WTC11 (cell line): ENCODE measurements at regions not wholly inside any gene's neighbourhood (a gene's known extent, or its start where the extent isn't known, plus 50 kb on each side); places are given as distances from the start of the nearest gene placed in this dataset.

Experiments
- ATAC-seq: fragments of 200-7000 bp; cut with Tn5 transposase; 2 replicates; pipeline ENCODE4 v1.10.0; 2021; ENCODE audit warnings: mild to moderate bottlenecking, moderate library complexity
- CTCF ChIA-PET: fragments of 300-600 bp; sonication (Branson Sonifier 250); formaldehyde crosslinking; loops from one replicate; lab custom pipeline; 2021; ENCODE audit warnings: antibody characterized with exemption; lab: Charles Lee
- POLR2A ChIA-PET: fragments of 350-600 bp; sonication (Branson Sonifier 250); formaldehyde crosslinking; loops from one replicate; lab custom pipeline; 2021; ENCODE audit warnings: antibody characterized with exemption; lab: Charles Lee
- DNase-seq: peaks from one replicate; pipeline ENCODE4 v3.0.0; 2021; ENCODE audit warnings: low spot score
- H3K27ac Mint-ChIP-seq: 2 replicates; pipeline ENCODE4 v1.8.0; 2021; ENCODE audit warnings: mixed read lengths
- H3K27me3 Mint-ChIP-seq: 2 replicates; pipeline ENCODE4 v1.8.0; 2021; ENCODE audit warnings: low read depth, mild to moderate bottlenecking, moderate library complexity, mixed read lengths
- H3K36me3 Mint-ChIP-seq: 2 replicates; pipeline ENCODE4 v1.8.0; 2021; ENCODE audit warnings: mixed read lengths
- H3K4me1 Mint-ChIP-seq: 2 replicates; pipeline ENCODE4 v1.8.0; 2022; ENCODE audit warnings: mixed read lengths
- H3K4me3 Mint-ChIP-seq: 2 replicates; pipeline ENCODE4 v1.8.0; 2021; ENCODE audit warnings: mild to moderate bottlenecking, moderate library complexity, mixed read lengths
- H3K9me3 Mint-ChIP-seq: 2 replicates; pipeline ENCODE4 v1.8.0; 2021; ENCODE audit warnings: mixed read lengths
- AR ChIP-seq: fragments of 250-450 bp; sonication (Bioruptor Pico); IDR thresholded peaks from 2 replicates; pipeline ENCODE4 v1.9.0; 2021; ENCODE audit warnings: mild to moderate bottlenecking
- E2F5 ChIP-seq: sonication (generic); formaldehyde crosslinking; IDR thresholded peaks from 2 replicates; pipeline ENCODE4 v1.8.1; 2022; ENCODE audit warnings: mild to moderate bottlenecking, moderate library complexity, missing genetic modification reagents
- ETV6 ChIP-seq: sonication (generic); formaldehyde crosslinking; IDR thresholded peaks from 2 replicates; pipeline ENCODE4 v1.8.1; 2022; ENCODE audit warnings: mild to moderate bottlenecking, missing genetic modification reagents
- FOXJ3 ChIP-seq: sonication (generic); formaldehyde crosslinking; IDR thresholded peaks from 2 replicates; pipeline ENCODE4 v1.9.0; 2021; ENCODE audit warnings: missing genetic modification reagents, mild to moderate bottlenecking, borderline replicate concordance
- FOXK1 ChIP-seq: sonication (generic); formaldehyde crosslinking; IDR thresholded peaks from 2 replicates; pipeline ENCODE4 v1.8.0; 2022; ENCODE audit warnings: mild to moderate bottlenecking, moderate library complexity, missing genetic modification reagents
- KAT7 ChIP-seq: sonication (generic); formaldehyde crosslinking; IDR thresholded peaks from 2 replicates; pipeline ENCODE4 v1.8.1; 2023; ENCODE audit warnings: missing genetic modification reagents, mild to moderate bottlenecking, borderline replicate concordance
- NFATC4 ChIP-seq: fragments of 250-450 bp; sonication (Bioruptor Pico); IDR thresholded peaks from 2 replicates; pipeline ENCODE4 v1.9.0; 2021; ENCODE audit warnings: mild to moderate bottlenecking
- NR3C1 ChIP-seq: sonication (generic); formaldehyde crosslinking; conservative IDR thresholded peaks from 2 replicates; pipeline ENCODE4 v1.8.1; 2023; ENCODE audit warnings: low read depth, mild to moderate bottlenecking, missing genetic modification reagents
- PRDM15 ChIP-seq: sonication (generic); formaldehyde crosslinking; IDR thresholded peaks from 2 replicates; pipeline ENCODE4 v1.8.0; 2022; ENCODE audit warnings: missing genetic modification reagents
- RELA ChIP-seq: sonication (generic); formaldehyde crosslinking; IDR thresholded peaks from 2 replicates; pipeline ENCODE4 v1.8.1; 2022; ENCODE audit warnings: missing genetic modification reagents, mild to moderate bottlenecking, borderline replicate concordance
- STAT6 ChIP-seq: sonication (generic); formaldehyde crosslinking; conservative IDR thresholded peaks from 2 replicates; pipeline ENCODE4 v1.8.1; 2023; ENCODE audit warnings: mild to moderate bottlenecking, low read depth, missing genetic modification reagents, moderate library complexity
- TEAD1 ChIP-seq: sonication (generic); formaldehyde crosslinking; IDR thresholded peaks from 2 replicates; pipeline ENCODE4 v1.8.0; 2022; ENCODE audit warnings: mild to moderate bottlenecking, missing genetic modification reagents
- TP53 ChIP-seq: sonication (generic); formaldehyde crosslinking; IDR thresholded peaks from 2 replicates; pipeline ENCODE4 v1.8.1; 2023; ENCODE audit warnings: mild to moderate bottlenecking, missing genetic modification reagents
- ZNF138 ChIP-seq: sonication (generic); formaldehyde crosslinking; conservative IDR thresholded peaks from 2 replicates; pipeline ENCODE4 v1.8.1; 2022; ENCODE audit warnings: mild to moderate bottlenecking, moderate library complexity, missing genetic modification reagents
- ZNF263 ChIP-seq: sonication (generic); formaldehyde crosslinking; IDR thresholded peaks from 2 replicates; pipeline ENCODE4 v1.8.1; 2022; ENCODE audit warnings: low read depth, mild to moderate bottlenecking, moderate library complexity, missing genetic modification reagents
- ZNF317 ChIP-seq: sonication (generic); formaldehyde crosslinking; IDR thresholded peaks from 2 replicates; pipeline ENCODE4 v1.8.1; 2023; ENCODE audit warnings: low read depth, mild to moderate bottlenecking, moderate library complexity, missing genetic modification reagents, borderline replicate concordance
- ZNF396 ChIP-seq: fragments of 250-450 bp; sonication (Bioruptor Pico); IDR thresholded peaks from 2 replicates; pipeline ENCODE4 v1.8.0; 2021; ENCODE audit warnings: mild to moderate bottlenecking, moderate library complexity, borderline replicate concordance
- TF ChIP-seq, protein P1 (sequence below): fragments of 250-450 bp; sonication (Bioruptor Pico); IDR thresholded peaks from 2 replicates; pipeline ENCODE4 v1.8.0; 2021; ENCODE audit warnings: mild to moderate bottlenecking
- TF ChIP-seq, protein P2 (sequence below): sonication (generic); formaldehyde crosslinking; IDR thresholded peaks from 2 replicates; pipeline ENCODE4 v1.8.1; 2022; ENCODE audit warnings: low read depth, mild to moderate bottlenecking, moderate library complexity, missing genetic modification reagents, borderline replicate concordance
- TF ChIP-seq, protein P3 (sequence below): fragments of 250-450 bp; sonication (Bioruptor Pico); conservative IDR thresholded peaks from 2 replicates; pipeline ENCODE4 v1.9.0; 2021; ENCODE audit warnings: mild to moderate bottlenecking

DNA sequence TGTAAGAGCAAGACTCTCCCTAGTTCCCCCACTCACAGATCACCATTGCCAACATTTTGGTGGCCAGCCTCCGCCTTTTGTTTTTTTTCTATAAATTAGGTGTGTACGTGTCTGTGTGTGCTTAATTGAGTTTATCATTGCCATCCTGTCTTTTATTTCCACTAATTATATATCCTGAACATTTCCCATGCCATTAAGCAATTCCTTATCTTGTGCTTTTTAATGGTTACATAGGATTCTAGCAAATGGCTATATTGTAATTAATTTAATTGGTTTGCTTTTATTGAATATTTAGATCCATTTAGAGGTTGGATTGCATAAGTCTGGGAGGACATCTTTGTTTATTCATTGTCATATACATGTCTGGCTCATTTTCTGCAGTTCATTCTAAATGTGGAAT lies 107.3 kb upstream of the RTL1 start:
- no peak for TF ChIP-seq STAT6 (CRISPR knock-in tag)
- TF ChIP-seq E2F5 = no peak
- no peak for TF ChIP-seq ZNF317 (CRISPR knock-in tag)
- TF ChIP-seq, all 79 proteins: peak for 0
- ATAC-seq (no peak), DNase-seq (no peak)
- POLR2A ChIA-PET = no interaction called here
- CTCF ChIA-PET = no interaction called here
- H3K27me3 Mint-ChIP-seq = no peaks in the 10 kb centered on the region
- H3K4me3 Mint-ChIP-seq = no peak overlapping the region
- peaks cover 18% of the 10 kb centered on the region for H3K9me3 Mint-ChIP-seq
- H3K36me3 Mint-ChIP-seq = peaks cover 35% of the 10 kb centered on the region
- H3K27ac Mint-ChIP-seq = no peak overlapping the region
- H3K4me1 Mint-ChIP-seq = 0 out of 2 replicates have a peak, but pooled peaks cover 3% of the 10 kb centered on the region

DNA sequence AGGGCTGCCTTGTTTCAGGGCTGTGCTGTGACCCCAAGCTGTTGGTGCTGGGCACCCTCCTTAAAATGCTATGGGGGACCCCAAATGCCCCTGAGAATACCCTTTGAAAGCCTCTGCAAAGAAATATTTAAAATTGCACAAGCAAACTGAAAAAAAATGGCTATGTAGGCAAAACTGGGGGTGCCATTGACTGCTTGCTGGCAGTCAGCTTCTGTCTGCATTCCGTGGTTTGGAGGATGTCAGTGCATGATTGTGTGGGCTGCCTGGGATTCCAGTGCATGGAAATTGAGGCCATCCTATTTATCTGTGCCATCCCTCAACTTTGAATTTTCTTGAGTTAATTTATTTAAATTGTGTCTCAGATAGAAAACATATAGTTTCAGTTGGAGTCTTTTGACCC lies 113.7 kb upstream of the RTL1 start:
- Mint-ChIP-seq H3K36me3 (peaks cover 51% of the 10 kb centered on the region), H3K4me3 (no peak overlapping the region)
- POLR2A ChIA-PET = no interaction called here
- CTCF ChIA-PET = no interaction called here
- TF ChIP-seq RELA (CRISPR knock-in tag) (no peak), ETV6 (CRISPR knock-in tag) (no peak), FOXK1 (no peak), AR (CRISPR knock-in tag) (no peak), FOXJ3 (no peak), NR3C1 (no peak), ZNF263 (no peak), ZNF396 (no peak), PRDM15 (no peak), KAT7 (CRISPR knock-in tag) (no peak), ZNF138 (CRISPR knock-in tag) (no peak), NFATC4 (CRISPR knock-in tag) (no peak), TEAD1 (no peak), ZNF317 (CRISPR knock-in tag) (no peak), TP53 (CRISPR knock-in tag) (no peak)
- TF ChIP-seq, protein P1, sequence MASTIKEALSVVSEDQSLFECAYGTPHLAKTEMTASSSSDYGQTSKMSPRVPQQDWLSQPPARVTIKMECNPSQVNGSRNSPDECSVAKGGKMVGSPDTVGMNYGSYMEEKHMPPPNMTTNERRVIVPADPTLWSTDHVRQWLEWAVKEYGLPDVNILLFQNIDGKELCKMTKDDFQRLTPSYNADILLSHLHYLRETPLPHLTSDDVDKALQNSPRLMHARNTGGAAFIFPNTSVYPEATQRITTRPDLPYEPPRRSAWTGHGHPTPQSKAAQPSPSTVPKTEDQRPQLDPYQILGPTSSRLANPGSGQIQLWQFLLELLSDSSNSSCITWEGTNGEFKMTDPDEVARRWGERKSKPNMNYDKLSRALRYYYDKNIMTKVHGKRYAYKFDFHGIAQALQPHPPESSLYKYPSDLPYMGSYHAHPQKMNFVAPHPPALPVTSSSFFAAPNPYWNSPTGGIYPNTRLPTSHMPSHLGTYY (CRISPR knock-in tag) = no peak
- TF ChIP-seq, protein P2, sequence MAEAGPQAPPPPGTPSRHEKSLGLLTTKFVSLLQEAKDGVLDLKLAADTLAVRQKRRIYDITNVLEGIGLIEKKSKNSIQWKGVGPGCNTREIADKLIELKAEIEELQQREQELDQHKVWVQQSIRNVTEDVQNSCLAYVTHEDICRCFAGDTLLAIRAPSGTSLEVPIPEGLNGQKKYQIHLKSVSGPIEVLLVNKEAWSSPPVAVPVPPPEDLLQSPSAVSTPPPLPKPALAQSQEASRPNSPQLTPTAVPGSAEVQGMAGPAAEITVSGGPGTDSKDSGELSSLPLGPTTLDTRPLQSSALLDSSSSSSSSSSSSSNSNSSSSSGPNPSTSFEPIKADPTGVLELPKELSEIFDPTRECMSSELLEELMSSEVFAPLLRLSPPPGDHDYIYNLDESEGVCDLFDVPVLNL (CRISPR knock-in tag) = no peak
- TF ChIP-seq, protein P3, sequence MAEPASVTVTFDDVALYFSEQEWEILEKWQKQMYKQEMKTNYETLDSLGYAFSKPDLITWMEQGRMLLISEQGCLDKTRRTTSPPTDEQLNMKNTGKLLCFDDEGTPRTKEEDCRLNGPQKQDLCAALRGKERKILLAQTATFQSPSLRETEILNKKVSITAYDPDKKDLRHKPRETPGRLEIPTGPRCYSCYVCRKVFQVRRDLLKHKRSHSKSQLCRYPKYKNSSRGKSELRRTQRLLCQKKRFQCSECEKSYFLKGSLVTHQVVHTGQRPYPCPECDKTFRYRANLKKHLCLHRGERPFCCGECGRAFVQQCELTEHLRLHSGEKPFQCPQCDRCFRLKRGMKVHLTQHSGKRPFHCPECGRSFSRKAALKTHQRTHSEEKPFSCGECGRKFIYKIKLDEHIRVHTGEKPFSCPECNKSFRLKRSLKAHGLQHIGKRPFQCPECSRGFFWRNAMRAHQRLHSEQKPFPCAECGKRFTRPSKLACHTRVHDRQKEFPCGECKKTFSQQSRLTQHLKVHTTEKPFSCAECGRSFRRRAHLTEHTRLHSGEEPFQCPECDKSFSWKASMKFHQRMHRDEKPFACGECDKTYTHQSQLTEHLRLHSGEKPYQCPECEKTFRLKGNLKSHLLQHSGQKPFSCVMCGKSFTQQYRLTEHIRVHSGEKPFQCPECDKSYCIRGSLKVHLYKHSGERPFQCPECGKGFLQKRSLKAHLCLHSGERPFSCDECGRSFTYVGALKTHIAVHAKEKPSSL (CRISPR knock-in tag) = no peak
- TF ChIP-seq, all 79 proteins: peak for 0
- Mint-ChIP-seq H3K4me1 (peaks cover 8% of the 10 kb centered on the region), H3K9me3 (peaks cover 50% of the 10 kb centered on the region), H3K27ac (no peak overlapping the region), H3K27me3 (no peaks in the 10 kb centered on the region)
- no peak for DNase-seq
- ATAC-seq = no peak
